HG03520 (cell line): ENCODE measurements at regions not wholly inside any gene's neighbourhood (a gene's known extent, or its start where the extent isn't known, plus 50 kb on each side); places are given as distances from the start of the nearest gene placed in this dataset.

Experiments used
- ATAC-seq: cut with Tn5 transposase; IDR thresholded peaks from one replicate; pipeline ENCODE4 v1.9.1; 2021; ENCODE audit warnings: mild to moderate bottlenecking, moderate library complexity; ENCODE audit not compliant: unreplicated experiment

GRCh38 chr9:14520341-14520740 is 172.9 kb downstream of the ZDHHC21 start:
- ATAC-seq = no peak

DNA sequence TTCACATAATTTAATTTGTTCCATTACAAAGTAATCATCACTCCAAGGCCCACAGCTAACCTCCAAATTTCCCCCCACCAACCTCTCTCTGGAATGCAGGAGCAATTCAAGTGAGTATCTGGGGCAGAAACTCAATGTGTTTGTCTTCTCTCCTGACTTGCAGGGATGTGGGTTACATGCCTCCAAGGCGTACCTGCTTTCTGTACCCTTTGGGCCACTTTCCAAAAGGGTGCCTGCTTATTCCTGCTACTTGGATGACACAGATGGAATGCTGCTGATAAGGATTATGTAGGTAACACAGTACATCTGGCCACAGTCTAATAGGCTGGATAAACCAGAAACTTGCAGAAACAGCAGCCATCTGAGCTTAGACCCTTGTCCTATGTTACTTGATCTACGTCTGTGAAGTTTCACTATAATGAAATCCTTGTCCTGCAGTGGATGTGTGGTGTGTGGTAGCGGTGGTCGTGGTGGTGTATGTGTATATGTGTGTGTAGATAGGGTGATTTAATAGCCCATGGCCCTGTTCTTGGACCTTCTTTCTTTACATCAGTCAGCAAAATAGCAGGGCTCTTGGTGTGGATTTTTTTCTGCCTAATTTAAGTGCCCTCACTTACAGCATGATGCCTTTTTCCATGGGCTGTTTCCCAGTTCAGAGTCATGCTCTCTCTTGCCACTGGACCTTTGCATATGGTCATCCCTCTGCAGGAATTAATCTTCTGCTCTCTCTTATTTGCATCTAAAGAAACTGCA is 175.9 kb downstream of the ZDHHC21 start:
- no peak for ATAC-seq

DNA sequence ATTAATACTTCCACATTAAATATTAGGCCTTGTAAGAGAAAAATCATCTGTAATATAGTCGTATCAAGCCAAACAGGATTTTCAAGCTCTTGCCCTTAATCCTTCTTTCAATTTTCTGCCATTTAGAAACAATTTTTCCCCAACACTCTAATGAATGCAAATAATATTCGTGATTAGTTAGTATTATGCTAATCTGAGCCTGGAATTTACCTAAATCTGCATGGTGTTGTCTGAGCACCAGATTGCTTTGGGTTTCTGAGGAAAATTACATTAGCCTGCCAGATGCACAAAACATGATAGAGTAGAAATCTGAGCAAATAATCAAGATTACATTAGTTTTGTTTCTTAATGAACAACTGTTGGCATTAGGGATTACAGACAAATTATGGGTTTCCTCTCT is 176.6 kb downstream of the ZDHHC21 start:
- no peak for ATAC-seq

- ATAC-seq = no peak
Measured at GRCh38 chr9:14515571-14516198, 177.5 kb downstream of the ZDHHC21 start.

DNA sequence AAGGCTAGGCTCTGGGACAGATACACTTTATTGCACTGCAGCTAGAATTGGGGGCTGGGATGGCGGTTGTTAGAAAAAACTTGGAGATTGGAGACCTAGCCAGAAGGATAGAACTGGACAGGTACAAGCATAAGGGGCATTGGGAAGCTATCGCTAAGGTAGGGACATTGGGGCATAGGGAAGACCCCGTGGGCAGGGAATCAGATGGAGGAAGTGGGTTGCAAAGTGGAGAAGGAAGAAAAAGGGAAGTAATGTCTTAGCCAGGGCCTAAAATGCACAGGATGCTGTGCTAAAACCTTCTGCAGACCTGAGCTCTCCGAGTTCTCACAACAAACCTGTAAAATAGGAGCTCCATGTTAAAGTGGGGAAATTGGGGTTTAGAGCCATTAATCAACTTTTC is 178.2 kb downstream of the ZDHHC21 start:
- ATAC-seq = no peak

DNA sequence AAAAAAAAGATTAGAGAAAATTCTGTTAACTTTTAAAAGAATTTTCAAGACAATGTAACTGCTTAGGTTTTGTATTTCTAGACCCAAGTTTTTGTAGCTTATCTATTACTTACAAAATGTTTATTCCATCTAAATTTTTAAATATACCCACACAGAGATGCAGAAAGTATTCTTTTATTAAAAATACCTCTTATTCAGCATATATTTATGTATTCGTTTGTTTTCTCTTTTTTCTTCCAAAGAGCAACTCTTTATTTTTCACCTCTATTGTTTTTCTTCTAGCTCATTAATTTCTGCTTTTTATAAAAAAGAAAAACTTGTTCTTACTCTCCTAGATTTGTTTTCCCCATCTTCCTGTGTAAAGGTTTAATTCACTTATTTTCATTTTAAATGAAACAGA is 180.3 kb downstream of the ZDHHC21 start:
- no peak for ATAC-seq

DNA sequence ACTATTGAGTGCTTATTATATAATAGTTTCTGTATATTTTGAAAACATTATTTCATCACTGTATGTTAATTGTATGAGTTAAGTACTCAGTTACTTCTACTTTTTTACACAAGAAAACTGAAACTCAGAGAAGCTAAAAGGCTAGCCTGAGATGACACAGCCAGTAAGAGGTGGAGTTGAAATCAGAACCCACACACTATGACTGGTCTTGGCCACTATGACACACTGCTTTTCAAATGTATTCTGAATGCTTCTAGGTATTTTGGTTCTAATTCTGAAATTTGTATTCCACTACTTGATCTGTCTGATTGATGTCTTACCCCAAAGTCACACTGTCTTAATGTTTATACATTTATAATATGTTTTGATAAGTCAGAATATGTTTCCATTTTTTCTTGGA is 181.8 kb downstream of the ZDHHC21 start:
- peak; percentile 94 for ATAC-seq

- no peak for ATAC-seq
Measured at GRCh38 chr9:14508884-14509283, 184.3 kb downstream of the ZDHHC21 start.

DNA sequence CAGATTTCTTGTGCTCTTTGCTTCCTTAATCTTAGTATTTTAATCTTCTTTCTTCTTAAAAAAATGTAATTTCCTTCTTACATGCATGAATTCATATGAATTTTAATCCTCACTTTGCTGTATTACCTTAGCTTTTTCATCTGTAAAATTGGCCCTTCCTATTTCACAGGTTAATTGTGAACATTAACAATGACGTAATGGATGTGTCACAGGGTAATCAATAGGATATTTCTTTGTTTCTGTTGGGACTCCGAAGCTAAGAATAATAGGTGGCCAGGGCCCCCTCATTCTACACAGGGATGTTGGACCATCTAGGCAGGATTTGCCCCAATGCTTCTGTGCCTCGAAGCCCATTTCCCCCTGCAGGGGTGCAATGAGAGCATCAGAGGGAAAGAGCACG is 187.4 kb upstream of the NFIB start:
- no peak for ATAC-seq

DNA sequence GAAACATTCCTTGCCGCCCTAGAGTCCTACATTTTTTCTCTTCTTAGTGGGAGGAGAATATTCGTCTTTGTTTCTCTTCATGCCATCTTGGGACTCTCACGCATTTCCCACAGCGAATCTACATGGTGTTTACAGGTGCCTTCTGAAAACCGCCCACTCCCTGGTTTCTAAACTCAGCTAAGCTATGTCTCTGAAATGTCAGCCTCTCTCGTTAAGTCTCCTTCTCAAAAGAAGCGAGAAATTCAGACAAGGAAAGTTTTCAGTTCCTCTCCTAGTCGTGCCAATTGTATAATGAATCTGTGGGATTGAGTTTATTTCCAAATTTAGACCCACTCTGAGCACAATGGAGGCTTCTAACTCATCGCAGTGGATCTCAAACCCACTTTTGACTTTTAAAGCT is 186.8 kb upstream of the NFIB start:
- peak; percentile 58 for ATAC-seq

- no peak for ATAC-seq
Measured at GRCh38 chr9:14499976-14500375, 186.0 kb upstream of the NFIB start.

- no peak for ATAC-seq
Measured at GRCh38 chr9:14498824-14499223, 184.9 kb upstream of the NFIB start.

DNA sequence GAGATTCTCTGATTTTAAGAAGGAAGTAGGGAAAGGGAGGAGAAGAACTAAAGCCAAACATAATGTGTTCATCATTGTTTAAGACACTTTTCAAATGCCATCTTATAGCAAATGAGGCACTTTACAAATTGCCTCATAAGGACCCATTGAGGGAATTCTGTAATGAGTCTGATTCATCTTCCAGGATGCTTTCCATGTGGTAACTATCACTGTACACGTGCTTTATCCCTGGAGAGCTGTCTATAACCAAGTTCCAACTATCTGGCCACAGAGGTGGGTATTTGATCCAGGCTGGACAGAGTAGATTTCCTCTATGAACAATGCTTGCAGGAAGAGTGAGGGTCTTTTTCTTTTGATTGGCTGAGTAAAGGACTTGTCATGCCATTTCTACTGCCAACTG is 183.5 kb upstream of the NFIB start:
- ATAC-seq = no peak

GRCh38 chr9:14488421-14489190 is 174.7 kb upstream of the NFIB start:
- no peak for ATAC-seq

- ATAC-seq = no peak
Measured at GRCh38 chr9:14487547-14488185, 173.7 kb upstream of the NFIB start.

GRCh38 chr9:14485366-14485765 is 171.4 kb upstream of the NFIB start:
- no peak for ATAC-seq

GRCh38 chr9:14482856-14483255 is 168.9 kb upstream of the NFIB start:
- ATAC-seq = no peak

DNA sequence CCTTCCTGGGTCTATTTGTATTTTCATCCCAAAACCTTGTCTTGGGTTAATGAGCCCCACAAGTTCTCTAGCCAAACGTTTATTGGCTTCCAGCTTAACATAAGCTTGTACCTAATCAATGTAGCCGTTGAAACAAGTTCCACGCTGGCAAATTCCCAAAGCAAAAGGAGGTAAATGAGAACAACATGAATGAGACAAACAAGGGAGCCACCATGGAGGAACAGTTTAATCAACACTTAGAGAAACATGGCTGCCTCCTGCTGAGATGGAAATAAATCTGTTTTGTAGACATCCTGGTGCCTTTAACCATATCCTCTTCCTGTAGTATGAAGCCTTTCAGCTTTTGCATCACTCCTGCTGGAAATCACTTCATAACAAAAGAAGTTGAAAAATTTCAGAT is 166.6 kb upstream of the NFIB start:
- ATAC-seq = no peak

DNA sequence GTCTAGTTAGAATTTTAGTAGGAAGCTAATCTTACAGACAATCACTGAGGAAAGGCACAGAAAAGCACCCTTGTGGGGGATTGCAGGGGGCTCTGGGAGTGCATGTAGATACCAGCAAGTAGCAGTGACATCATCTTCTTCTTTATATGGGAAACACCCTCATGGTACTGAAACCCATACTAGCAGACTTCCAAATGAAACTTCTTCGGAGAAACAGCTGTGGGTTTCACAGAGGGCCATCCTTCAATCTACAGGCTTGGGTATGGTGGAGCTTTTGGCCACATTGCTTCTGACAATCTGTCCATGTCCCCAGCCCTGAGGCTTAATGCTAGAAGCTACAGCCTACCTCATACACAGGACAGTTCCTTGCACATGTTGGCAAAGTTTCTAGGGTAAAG is 165.2 kb upstream of the NFIB start:
- no peak for ATAC-seq

DNA sequence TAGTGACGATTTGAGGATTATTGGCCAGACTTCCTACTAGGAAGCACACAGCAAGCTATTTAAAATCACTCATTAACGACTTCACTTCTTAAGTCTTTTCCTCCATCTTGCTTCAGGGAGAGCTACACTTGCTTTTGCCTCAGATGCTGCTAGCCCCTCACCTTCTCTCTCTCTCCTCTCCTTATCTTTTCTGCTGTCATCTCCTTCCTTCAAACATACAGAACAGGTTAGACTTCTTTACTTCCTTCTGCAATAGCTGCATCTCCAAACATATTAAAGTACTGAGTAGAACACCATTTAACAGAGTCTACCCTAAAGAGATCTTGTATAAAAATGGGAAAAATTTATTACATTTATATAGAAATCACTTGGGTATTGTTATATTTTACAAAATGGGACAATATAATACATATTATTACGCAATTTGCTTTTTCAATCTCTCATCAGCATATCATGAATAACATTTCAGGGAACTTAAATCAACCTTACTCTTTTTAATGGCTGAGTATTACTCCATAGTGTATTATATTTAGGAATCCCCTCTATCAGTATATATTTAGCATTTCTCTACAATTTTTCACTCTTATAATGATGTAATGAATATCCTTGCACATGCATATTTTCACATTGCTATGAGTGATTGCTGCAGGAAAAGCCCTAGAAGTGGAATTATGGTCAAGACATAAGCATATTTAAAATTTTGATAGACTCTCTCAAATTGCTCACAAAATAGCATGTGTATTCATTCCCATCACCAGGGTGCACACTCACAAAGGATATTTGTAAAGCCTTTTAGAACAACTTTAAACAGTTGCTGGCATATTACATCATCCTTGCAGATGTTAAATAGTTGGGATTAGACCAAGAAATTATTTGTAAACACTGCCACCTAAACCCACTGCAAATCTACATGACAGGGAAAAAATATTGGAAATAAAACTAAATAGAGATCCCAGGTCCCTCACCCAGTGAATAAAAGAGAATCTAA is 164.5 kb upstream of the NFIB start:
- ATAC-seq = no peak
